K562 (cell line): ENCODE measurements at regions not wholly inside any gene's neighbourhood (a gene's known extent, or its start where the extent isn't known, plus 50 kb on each side); places are given as distances from the start of the nearest gene placed in this dataset.

Experiments
- ATAC-seq: fragments of 200-7000 bp; cut with Tn5 transposase; 3 replicates; pipeline ENCODE4 v1.9.1; 2020; ENCODE audit warnings: moderate library complexity
- BruUV-seq: library from RNA; stranded (reverse); fragments of 400-500 nt; replicated peaks from 2 replicates; lab custom pipeline; 2021; lab: Mats Ljungman, UMichigan
- CTCF ChIA-PET: fragments of 300-600 bp; formaldehyde crosslinking; extraction: SDS; loops from one replicate; lab custom pipeline; 2021; ENCODE audit warnings: low intra/inter-chr PET ratio; lab: Yijun Ruan, JAX
- POLR2A ChIA-PET: fragments of 300-600, 350-650 bp; sonication (Branson Sonifier 250); formaldehyde crosslinking; extraction: SDS; loops from one replicate; lab custom pipeline; 2021; ENCODE audit warnings: antibody characterized with exemption, inconsistent platforms; lab: Yijun Ruan, JAX
- DNase-seq, 4 experiments: peaks; one replicate each; pipeline versions ENCODE4 v3.0.0 to v3.0.0-alpha.2; 2011 to 2018; ENCODE audit warnings: low spot score in 3 of 4, mixed read lengths in 3 of 4; ENCODE audit errors: extremely low read depth in 1 of 4
- FAIRE-seq: peaks from 2 replicates; lab custom pipeline; 2011; peaks lifted over from hg19 to GRCh38; lab: Jason Lieb, UNC
- H2AFZ ChIP-seq: 2 replicates; pipeline ENCODE4 v1.6.0; 2011; ENCODE audit warnings: low read depth, low read length, control low read depth, inconsistent platforms
- H3K27ac ChIP-seq: fragments of 200-600 bp; 3 replicates; pipeline ENCODE4 v1.8.0; 2011; ENCODE audit warnings: low read depth, mild to moderate bottlenecking, control low read depth, inconsistent platforms, low read length, moderate library complexity, mixed read lengths; ENCODE audit errors: extremely low read depth
- H3K27me3 ChIP-seq, 2 experiments: fragments of 300-600 bp in 1 of 2; 2 replicates in 1 of 2; 3 replicates in 1 of 2; pipeline versions ENCODE4 v1.6.0 to v1.8.0; 2011; ENCODE audit warnings: inconsistent platforms in 2 of 2, low read length in 2 of 2, mild to moderate bottlenecking in 1 of 2, mixed read lengths in 1 of 2, moderate library complexity in 1 of 2; ENCODE audit not compliant: control insufficient read depth in 2 of 2, insufficient read depth in 2 of 2
- H3K36me3 ChIP-seq: fragments of 300-600 bp; 3 replicates; pipeline ENCODE4 v1.8.0; 2011; ENCODE audit warnings: mild to moderate bottlenecking, low read length, inconsistent platforms; ENCODE audit not compliant: control insufficient read depth, insufficient read depth
- H3K4me1 ChIP-seq, 2 experiments: fragments of 200-600 bp in 1 of 2; replicated peaks in 1 of 2; 2 replicates in 1 of 2; 3 replicates in 1 of 2; pipeline versions ENCODE4 v1.5.1 to v1.8.0; 2011; ENCODE audit warnings: inconsistent platforms in 2 of 2, low read length in 2 of 2, mild to moderate bottlenecking in 1 of 2, mixed read lengths in 1 of 2, moderate library complexity in 1 of 2; ENCODE audit not compliant: control insufficient read depth in 2 of 2, insufficient read depth in 2 of 2
- H3K4me2 ChIP-seq: 2 replicates; pipeline ENCODE4 v1.6.1; 2011; ENCODE audit warnings: low read length, control low read depth, inconsistent platforms, mixed read lengths; ENCODE audit not compliant: insufficient read depth
- H3K4me3 ChIP-seq: fragments of 200-600 bp; sonication (generic), shearing (Covaris generic); 2 replicates; pipeline ENCODE4 v1.5.1; 2016; ENCODE audit warnings: control low read depth, inconsistent platforms
- H3K79me2 ChIP-seq: fragments of 200-600 bp; 3 replicates; pipeline ENCODE4 v1.8.0; 2011; ENCODE audit warnings: low read length, inconsistent platforms; ENCODE audit not compliant: control insufficient read depth, insufficient read depth
- H3K9ac ChIP-seq, 2 experiments: 2 replicates each; pipeline versions ENCODE4 v1.6.0 to v1.6.1; 2011; ENCODE audit warnings: low read depth in 2 of 2, low read length in 2 of 2, control low read depth in 1 of 2, inconsistent platforms in 1 of 2, mild to moderate bottlenecking in 1 of 2, mixed read lengths in 1 of 2; ENCODE audit not compliant: insufficient read depth in 1 of 2
- H3K9me1 ChIP-seq: one replicate; pipeline ENCODE4 v1.6.0; 2011; ENCODE audit warnings: inconsistent platforms, mild to moderate bottlenecking, low read length, moderate library complexity; ENCODE audit not compliant: control insufficient read depth, insufficient read depth
- H3K9me3 ChIP-seq: replicated peaks from 2 replicates; pipeline ENCODE4 v1.5.1; 2011; ENCODE audit warnings: low read depth, low read length, inconsistent platforms; ENCODE audit not compliant: control insufficient read depth, insufficient read depth
- H4K20me1 ChIP-seq: replicated peaks from 2 replicates; pipeline ENCODE4 v1.6.1; 2011; ENCODE audit warnings: low read length, inconsistent platforms, mixed read lengths; ENCODE audit not compliant: control insufficient read depth, insufficient read depth
- BRF1 ChIP-seq: IDR thresholded peaks from 3 replicates; pipeline ENCODE4 v1.6.1; 2011; ENCODE audit warnings: borderline replicate concordance, mild to moderate bottlenecking; ENCODE audit not compliant: insufficient read length; ENCODE audit errors: extremely low read depth
- CBFA2T2 ChIP-seq: fragments of 450-650 bp; conservative IDR thresholded peaks from 2 replicates; pipeline ENCODE4 v1.6.1; 2017; ENCODE audit warnings: mild to moderate bottlenecking
- FOXP1 ChIP-seq: sonication (generic); formaldehyde crosslinking; IDR thresholded peaks from 2 replicates; pipeline ENCODE4 v1.8.0; 2022; ENCODE audit warnings: mild to moderate bottlenecking, missing genetic modification reagents
- HEY1 ChIP-seq: fragments of 250-450 bp; sonication (Bioruptor Pico); IDR thresholded peaks from 2 replicates; pipeline ENCODE4 v1.5.0; 2020; ENCODE audit warnings: mild to moderate bottlenecking, moderate library complexity, borderline replicate concordance
- KAT8 ChIP-seq: fragments of 450-650 bp; IDR thresholded peaks from 2 replicates; pipeline ENCODE4 v1.6.1; 2016; ENCODE audit warnings: low read depth, mild to moderate bottlenecking
- TBL1XR1 ChIP-seq, 2 experiments: IDR thresholded peaks; 2 replicates each; pipeline ENCODE4 v1.6.1; 2012; ENCODE audit warnings: improper control_type of control experiment in 2 of 2, low read length in 2 of 2, mild to moderate bottlenecking in 1 of 2
- ZFPM2 ChIP-seq: fragments of 250-450 bp; sonication (Bioruptor Pico); IDR thresholded peaks from 2 replicates; pipeline ENCODE4 v1.5.1; 2022; ENCODE audit warnings: mild to moderate bottlenecking
- ZNF79 ChIP-seq: fragments of 250-450 bp; sonication (Bioruptor Pico); IDR thresholded peaks from 2 replicates; pipeline ENCODE4 v1.4.0; 2020; ENCODE audit warnings: low read depth, mild to moderate bottlenecking, moderate library complexity
- WGBS: fragments of 100-300 bp; shearing (Covaris generic); methylation state at CpG from one replicate; pipeline ENCODE4 v1.1.6; 2016; ENCODE audit warnings: low coverage, mixed read lengths; ENCODE audit not compliant: insufficient coverage; ENCODE audit errors: missing lambda C conversion rate; 5-methylcytosine and 5-hydroxymethylcytosine counted together
- in situ Hi-C: fragments of 300-500 bp; cut with MboI; formaldehyde crosslinking; loops from 4 replicates; pipeline ENCODE4 v1.15.0; 2018; ENCODE audit warnings: inconsistent platforms, mixed read lengths
- intact Hi-C: fragments of 100-400 bp; cut with micrococcal nuclease; formaldehyde crosslinking; loops from 2 replicates; pipeline ENCODE4 v1.14.2; 2022

DNA sequence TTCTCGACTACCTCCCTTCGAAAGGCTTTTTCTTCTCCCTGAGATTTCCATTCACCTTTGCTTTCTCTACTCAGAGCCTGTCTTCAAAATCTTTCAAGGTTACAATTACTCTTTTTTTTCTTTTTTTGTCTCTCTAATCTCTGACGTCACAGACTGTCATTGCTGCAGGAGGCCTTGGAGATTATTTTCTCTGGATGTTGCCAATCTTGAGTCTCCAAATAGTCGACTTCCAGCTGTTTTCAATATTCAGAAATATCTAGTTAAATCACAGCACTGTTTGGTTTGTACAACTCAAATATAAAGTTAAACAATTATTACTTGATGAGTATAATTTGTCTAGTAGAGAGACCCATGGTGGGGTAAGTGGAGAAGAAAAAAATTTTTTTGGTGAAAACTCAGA, 359.0 kb upstream of the BOD1L1 start:
- Histone ChIP-seq H3K4me1 (no peaks in the 10 kb centered on the region), H3K27ac (no peak overlapping the region), H3K36me3 (no peaks in the 10 kb centered on the region), H3K9ac (no peak overlapping the region), H3K4me2 (no peak overlapping the region), H2AFZ (no peak overlapping the region), H3K79me2 (no peaks in the 10 kb centered on the region), H4K20me1 (no peaks in the 10 kb centered on the region), H3K27me3 (no peaks in the 10 kb centered on the region), H3K9me3 (no peaks in the 10 kb centered on the region), H3K9me1 (no peaks in the 10 kb centered on the region), H3K4me3 (no peak overlapping the region)
- in situ Hi-C loops: no loop called here
- no TSS peak for BruUV-seq
- TF ChIP-seq ZNF79 (CRISPR knock-in tag) (no peak), KAT8 (no peak), FOXP1 (CRISPR knock-in tag) (no peak), TBL1XR1 (IDR thresholded peaks at IDR 0.05; ENCODE audit: low read length in 2 of 2) (no peak), ZFPM2 (CRISPR knock-in tag) (no peak), BRF1 (no peak), CBFA2T2 (no peak), HEY1 (no peak)
- DNase-seq (no peak), ATAC-seq (no peak), FAIRE-seq (no peak)
- 0% methylated on average over 4 of the region's 4 CpGs for WGBS
- POLR2A ChIA-PET: no interaction called here
- intact Hi-C loops: no loop called here
- CTCF ChIA-PET: no interaction called here
